Neural progenitor cell (in vitro differentiated cells): ENCODE measurements at regions not wholly inside any gene's neighbourhood (a gene's known extent, or its start where the extent isn't known, plus 50 kb on each side); places are given as distances from the start of the nearest gene placed in this dataset.

Source experiments
- CTCF ChIP-seq: fragments of 200-600 bp; sonication (generic); IDR thresholded peaks from 2 replicates; pipeline ENCODE4 v1.5.1; 2017; ENCODE audit warnings: antibody characterized with exemption, mild to moderate bottlenecking
- EZH2phosphoT487 ChIP-seq: fragments of 200-600 bp; sonication (generic); IDR thresholded peaks from 2 replicates; pipeline ENCODE4 v1.6.1; 2017; ENCODE audit warnings: antibody characterized with exemption

GRCh38 chr9:7316967-7317366, 482.6 kb downstream of the DMAC1 start:
- TF ChIP-seq CTCF: no peak
- TF ChIP-seq EZH2phosphoT487: no peak
